ENCODE measurements at regions not wholly inside any gene's neighbourhood (a gene's known extent, or its start where the extent isn't known, plus 50 kb on each side); places are given as distances from the start of the nearest gene placed in this dataset.
"Not testable (repeated sequence)": the region's sequence is repeated elsewhere in the genome, so short reads cannot be mapped to it uniquely, and the experiment has no call there.

DNA sequence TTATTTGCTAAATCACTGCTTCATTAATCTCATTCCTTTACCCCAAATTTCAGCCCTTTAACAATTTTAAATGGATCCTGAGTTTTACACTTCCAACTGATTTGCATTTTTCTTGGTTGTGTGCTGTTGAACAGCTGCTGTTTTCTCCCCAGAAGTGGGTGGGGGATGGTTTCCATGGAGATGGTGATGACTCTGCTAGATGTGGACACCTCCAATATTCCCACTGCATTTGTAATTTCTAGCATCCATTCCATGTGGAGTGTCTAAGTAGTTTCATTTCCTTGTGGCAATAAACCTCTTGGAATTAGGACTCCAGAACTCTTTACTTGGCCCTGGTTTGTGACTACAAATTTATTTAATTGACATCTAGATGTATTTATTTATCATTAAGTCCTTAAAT, 330.4 kb downstream of the GBA3 start:
- DNase-seq (ENCODE audit: low spot score): no peak

DNA sequence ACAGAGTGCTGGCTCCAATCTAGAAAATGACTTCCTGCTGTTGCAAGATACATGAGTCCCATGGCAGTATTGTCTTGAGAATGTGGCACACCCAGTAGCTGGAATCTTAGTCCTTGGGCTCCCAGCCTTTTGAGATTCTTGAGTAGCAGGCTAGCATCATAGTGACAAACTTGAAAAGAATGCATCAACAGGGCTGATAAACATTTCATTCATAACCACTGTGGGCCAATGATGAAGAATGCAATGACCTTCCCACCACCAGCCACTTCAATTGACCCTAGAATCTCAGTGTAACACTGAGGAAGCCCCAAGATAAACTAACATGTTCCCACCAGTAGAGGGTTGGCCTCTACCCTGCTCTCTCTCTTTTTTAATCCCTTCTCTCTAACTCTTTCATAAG, 329.3 kb downstream of the GBA3 start:
- no peak for DNase-seq (ENCODE audit: low spot score)

DNA sequence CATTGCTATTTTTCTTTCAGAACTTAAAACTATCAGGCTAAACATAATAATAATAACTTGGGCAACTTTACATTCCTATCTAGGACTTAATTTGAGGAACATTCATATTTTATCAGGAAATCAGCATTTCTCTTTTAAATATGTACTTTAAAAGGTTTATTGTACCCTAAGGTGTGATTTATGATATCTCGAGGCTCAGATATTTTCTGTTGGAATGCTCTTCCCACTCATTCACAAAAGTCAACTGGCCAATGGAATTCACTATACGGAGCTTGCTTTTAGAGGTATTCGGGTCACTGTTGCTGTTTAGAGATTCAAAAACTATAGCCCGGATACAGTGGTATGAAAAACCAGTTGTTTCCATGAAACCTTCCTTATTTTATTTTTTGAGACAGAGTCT, 328.3 kb downstream of the GBA3 start:
- DNase-seq (ENCODE audit: low spot score): no peak

DNA sequence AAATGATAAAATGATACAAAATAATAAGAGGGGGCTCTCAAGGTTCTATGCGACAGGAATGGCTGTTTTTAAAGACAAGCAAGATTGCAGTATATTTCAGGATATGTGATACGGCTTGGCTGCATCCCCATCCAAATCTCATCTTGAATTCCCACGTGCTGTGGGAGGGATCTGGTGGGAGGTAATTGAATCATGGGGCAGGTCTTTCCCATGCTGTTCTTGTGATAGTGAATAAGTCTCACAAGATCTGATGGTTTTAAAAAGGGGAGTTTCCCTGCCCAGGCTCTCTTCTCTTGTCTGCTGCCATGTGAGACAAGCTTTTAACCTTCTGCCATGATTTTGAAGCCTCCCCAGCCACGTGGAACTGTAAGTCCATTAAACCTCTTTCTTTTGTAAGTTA, 327.7 kb downstream of the GBA3 start:
- not testable (repeated sequence) for DNase-seq (ENCODE audit: low spot score)

DNA sequence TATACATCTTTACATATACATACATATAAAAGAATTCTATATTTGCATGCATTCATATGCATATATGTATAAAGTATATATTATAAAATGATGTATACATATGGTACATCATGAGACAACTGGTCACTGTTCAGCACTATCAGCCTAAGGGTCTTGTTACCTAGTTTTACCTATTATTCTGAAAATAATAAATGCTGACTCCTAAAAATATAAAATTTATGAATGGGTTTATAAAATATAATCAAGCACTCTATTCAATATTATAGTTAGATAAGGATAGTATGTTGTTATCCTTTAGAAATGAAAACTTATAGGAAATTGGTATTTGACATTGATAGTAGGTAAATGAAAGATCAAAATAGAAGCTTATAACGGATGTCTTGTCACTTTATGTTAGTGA, 324.2 kb downstream of the GBA3 start:
- DNase-seq (ENCODE audit: low spot score): no peak

DNA sequence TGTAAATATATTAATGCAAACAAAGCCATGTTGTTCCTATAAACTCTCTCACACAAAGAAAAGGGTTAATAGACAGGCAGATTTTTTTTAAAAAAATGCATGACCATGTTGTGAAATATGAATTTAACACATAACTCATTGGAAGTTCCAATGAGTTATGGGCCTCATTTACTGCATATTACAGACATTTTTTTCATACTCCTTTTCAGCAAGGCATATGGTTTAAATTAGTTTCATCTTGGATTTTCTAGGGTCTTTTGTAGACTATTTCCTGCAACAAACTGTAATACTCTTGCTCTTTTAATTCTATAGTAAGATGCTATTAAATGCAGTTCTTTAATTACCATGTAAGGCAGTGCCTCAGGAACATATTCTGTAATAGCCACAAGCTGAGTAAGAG, 323.1 kb downstream of the GBA3 start:
- no peak for DNase-seq (ENCODE audit: low spot score)

DNA sequence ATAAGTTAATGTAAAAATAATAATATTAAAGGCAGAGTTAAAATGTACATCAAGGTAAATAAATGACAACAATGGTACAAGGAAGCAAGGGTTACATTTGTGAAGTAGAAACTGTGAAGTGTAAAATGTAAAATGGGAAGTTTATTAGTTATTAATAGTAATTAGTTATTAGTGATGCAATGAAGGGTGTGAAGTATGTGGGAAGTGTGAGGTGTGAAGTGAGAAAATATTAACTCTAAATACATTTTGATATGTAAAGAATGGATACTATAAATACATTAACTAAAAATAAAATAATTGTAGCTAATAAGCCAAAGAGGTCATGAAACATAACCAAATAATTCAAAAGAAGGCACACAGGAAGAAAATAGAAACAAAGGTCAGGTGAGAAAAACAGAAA, 316.4 kb downstream of the GBA3 start:
- DNase-seq (ENCODE audit: low spot score): no peak

DNA sequence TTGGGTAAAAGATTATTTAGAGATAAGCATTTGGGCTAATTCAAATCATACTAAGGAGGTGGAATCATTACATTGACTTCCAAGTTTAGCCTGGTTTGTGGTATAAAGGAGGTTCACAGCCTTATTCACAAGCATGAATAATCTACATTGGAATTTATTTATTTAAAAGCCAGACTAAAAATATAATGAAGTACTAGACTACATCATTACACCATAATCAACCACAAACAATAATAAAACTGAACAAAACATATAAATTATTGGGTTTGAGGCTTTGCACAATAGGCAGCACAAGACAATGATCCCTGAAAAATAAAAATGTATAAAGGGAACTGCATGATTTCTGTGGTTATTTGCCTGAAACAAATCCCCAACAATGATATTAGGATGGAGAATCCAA, 314.0 kb downstream of the GBA3 start:
- DNase-seq (ENCODE audit: low spot score): no peak

DNA sequence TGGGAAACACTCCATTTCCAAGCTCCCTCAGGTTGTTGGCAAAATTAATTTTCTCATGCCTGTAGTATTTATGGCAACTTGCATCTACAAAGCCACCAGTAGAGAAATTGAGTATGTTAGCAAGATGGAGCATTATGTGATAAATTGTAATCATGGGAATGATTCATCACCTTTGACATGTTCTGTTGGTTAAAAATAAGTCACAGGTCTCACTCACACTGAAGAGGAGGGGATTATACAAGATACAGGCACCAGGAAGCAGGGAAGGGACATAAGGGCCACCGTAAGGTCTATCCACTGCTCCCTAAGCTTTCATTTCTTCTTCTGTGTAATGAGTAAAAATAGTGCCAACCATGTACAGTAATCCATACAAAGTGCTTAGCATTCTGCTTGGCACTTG, 313.0 kb downstream of the GBA3 start:
- DNase-seq (ENCODE audit: low spot score): no peak

DNA sequence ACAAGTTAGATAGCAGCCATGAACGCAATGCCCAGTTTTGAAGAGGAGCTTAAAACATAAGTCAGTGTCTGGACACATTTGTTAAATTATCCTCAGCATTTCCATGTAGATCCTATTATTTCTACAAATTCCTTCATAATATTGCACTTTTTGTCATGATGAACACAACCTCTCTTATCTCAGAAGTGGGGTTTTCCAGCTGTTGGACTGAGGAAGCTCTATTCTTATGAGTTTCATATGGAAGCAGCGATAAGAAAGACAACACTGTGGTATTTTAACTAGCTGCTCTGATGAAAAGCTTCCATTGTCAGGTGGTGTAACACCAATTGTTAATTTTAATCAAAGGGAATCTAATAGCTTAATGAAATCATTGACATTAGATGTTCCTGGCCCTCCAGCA, 308.7 kb downstream of the GBA3 start:
- no peak for DNase-seq (ENCODE audit: low spot score)

DNA sequence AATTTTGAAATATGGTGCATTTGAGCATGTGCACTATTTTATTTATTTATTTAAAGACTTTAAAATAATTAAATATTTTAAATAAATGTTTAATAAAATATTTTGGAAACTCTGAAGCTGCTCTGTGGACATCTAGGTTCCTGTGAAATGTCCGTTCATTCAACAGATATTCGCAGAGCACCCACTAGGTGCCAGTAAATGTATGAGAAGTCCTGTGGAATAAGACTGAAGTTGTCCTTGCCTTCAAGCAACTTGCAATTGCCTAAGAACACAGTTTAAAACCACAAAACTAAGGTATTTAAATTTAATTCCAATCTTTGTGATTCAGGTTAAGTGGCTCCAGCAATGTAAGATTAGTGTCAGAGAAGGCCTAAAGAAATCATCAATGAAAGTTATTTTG, 306.7 kb downstream of the GBA3 start:
- no peak for DNase-seq (ENCODE audit: low spot score)

DNA sequence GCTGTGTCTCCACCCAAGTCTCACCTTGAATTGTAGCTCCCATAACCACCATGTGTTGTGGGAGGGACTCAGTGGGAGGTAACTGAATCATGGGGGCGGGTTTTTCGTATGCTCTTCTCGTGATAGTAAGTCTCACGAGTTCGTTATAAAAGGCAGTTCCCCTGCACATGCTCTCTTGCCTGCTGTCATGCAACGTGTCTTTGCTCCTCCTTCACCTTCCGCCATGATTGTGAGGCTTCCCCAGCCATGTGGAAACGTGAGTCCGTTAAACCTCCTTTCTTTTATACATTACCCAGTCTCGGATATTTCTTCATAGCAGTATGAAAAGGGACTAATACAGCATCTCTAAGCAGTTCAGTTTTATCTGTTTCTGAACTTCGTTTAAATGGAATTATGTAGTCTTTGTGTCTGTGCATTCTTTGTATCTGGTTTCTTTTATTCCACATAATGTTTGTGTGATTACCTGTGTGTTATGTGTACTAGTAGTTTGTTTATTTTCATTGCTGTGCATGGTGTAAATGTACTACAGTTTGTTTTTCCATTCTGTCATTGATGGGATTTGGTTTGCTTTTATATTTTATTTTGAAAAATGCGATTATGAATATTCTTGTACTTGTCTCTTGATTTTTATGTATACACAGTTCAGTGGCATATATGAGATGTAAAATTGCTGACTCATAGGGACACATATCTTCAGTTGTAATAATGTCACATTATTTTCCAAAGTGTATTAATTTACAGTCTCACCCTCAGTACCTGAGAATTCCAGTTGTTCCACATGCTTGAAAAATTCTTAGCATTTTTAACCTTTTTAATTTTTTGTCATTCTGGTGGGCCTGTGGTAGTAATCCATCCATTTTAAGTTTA, 304.9 kb downstream of the GBA3 start:
- DNase-seq (ENCODE audit: low spot score): no peak

DNA sequence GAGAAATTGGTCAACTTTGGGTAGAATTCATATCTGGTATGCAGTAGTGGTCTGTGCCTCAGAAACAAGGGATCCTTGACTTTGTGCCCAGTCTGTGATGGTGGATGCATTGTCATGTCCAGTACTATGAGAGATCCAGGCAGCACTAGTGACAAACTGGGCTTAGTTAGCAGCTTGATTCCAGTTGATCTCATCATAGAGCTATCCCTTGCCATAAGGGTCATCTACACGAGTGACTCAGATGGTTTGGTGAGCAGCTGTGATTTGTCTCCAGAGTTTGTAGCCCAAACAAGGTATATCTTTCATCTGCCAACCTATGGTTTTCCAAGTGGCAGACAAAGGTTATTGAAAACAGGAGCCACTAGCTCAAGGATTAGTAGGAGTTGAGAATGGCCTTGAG, 298.8 kb downstream of the GBA3 start:
- DNase-seq (ENCODE audit: low spot score): no peak

DNA sequence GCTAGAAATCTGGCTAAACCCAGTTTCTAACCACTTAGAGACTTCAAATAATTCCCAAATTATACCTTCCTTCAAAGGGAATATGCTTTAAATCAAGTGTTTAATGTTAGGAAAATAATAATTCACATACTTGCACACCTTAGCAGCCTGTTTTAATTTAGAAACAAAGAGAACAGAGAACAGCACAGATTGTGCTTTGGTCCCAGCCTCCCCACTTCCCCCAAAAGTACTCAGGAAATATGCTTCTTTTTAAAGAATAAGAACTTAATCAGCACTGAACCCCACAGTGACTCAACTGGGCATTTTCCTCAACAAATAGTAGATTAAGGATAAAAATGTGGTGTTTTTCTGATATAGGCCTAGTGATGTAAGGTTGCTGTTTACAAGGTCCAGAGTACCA, 295.8 kb downstream of the GBA3 start:
- no peak for DNase-seq (ENCODE audit: low spot score)

DNA sequence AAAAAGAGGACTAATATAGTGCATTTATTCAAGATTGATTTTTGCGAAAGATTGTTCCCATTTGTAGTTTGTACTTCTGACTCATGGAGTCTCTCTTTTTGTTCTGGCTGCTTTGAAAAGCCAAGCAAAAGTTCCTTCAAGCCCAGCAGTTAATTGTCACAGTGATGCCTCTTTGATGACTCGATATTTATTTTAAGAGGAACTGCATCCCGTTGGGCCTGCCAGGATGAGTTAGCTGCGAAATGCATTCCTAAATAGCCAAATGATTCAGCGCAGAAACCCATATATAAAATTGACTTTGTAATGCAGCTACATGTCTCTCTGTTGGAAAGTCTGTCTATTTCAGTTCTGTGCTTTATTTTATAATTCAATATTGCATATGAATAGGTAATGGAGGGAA, 295.1 kb downstream of the GBA3 start:
- DNase-seq (ENCODE audit: low spot score): no peak

DNA sequence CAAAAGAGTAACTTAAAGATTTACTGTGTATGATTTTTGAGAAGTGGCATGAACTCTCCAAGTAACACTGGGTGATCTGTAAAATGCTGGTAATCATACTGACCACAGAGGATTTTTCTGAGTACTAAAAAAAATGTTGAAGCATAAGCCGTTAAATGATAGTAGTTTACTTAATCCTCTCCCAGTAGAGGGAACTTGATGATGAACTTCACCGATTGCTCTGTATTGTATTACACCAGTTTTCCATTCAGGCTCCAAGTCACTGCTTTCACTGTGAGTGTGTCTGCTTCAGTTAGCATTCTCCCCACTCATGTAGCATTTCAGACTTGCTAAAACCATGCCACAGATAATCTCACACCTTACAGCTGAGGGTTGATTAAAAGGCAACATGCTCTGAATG, 294.1 kb downstream of the GBA3 start:
- DNase-seq (ENCODE audit: low spot score): no peak

DNA sequence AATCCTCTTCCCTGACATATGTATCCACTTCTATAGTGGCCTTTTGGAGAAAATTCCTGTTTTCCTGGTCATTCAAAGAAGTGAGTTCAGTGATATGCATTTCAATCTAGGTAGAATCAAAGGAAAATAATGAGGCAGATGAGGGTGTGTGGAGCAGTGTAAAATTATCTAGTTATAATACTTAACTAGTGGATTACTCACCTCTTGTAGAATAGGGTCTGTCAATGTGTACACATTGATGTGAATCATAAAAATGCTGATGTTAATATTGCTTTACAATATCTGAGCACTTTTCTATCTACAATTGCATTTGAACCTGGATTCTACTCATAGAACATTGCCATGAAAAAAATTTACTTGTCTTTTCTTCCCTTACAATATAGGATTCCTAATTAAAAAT, 293.5 kb downstream of the GBA3 start:
- DNase-seq (ENCODE audit: low spot score): no peak

DNA sequence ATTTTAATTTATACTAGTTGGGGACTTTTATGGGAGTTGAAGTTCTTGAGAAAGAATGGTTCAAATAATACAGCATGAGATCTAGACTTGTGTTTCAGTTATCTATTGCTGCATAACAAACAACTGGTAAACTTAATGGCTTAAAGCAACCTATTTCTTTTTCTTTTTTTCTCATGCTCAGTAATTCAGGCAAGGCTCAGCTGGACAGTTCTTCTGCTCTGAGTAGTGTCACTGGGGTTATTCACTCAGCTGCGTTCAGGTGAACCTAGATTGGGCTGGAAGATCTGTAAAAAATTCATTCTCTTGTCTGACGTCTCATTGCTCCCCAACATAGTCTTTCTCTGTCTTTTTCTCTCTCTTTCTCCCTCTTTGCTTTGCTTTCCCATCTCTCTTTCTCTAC, 291.7 kb downstream of the GBA3 start:
- DNase-seq (ENCODE audit: low spot score): no peak

DNA sequence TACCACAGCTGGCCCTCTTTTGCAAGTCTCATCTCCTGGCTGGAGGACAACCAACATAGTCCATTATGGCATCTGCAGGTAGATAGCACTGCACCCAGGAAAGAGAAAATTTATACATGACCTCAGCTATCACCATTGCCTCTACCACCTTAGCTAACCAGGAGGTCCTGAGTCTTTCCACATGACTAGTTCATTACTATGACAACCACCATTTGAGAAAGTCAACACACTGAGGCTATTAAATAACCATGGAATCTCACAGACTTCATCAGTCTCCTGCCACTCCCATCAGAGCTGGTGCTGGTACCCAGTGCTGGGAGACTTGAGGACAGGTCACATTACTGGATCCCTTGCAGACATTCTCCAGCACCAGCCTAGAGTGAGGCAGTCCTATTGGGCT, 285.9 kb downstream of the GBA3 start:
- no peak for DNase-seq (ENCODE audit: low spot score)

DNA sequence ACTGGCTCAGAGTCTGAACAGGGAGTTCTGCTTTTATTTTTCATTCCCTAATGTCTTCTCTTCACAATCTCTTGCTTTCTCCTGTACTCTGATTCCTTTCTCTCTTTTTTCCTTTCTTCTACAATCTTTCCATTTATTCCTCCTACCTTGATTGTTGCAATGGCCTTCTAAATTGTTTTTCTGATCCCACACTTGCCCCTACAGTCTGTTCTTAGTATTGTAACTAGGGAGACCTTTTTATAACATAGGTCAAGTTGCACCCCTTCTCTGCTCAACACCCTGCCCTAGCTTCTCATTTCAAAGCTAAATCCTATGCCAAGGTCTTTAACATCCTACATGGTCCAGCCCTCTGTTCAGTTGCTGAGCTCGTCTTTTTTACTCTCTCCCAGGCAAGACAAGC, 277.9 kb downstream of the GBA3 start:
- no peak for DNase-seq (ENCODE audit: low spot score)

DNA sequence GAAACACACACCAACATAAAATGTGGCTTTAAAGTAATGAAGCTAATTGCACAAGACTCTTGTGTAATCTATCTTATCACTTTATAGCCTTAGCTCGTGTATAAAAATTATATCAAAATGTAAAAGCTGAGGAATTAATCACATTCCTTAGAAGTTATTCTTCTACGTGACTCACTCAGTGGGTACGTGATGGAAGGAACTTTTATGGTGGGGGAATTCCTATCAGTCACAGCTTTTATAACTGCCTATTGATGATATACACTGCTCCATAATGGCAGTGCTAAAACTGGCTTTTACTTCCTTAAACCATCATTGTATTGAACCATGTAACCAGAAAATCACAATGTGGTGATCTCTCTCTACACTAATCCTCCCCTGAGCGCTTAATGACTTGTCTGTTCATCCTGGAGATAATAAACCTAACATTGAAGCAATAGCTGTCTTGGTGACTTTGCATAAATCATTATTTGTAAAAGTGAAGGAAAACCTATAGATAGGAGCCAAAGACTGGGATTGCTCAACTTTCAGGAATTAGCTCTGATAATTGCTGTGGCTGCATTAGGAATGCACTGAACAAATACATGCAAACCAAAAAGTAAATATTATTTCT, 276.7 kb downstream of the GBA3 start:
- DNase-seq (ENCODE audit: low spot score): no peak

DNA sequence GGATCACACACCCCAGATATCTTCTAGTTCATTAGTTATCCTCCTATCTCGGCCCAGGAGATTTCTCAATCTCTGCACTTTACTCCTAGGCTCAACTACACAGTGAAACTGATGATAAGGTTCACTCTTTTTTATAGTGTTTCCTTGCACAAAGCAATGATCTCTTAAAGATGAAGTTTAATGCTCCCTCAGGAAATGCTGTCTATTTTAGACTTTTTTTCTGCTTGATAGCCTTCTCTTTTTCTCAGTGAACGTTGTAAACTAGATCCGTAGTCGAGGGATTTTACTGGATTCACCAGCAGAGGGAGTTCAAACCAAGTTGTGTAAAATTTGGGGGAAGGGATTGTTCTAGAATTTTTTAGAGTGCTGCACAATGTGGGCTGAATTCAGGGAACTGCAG, 269.6 kb downstream of the GBA3 start:
- DNase-seq (ENCODE audit: low spot score): peak; percentile 18

DNA sequence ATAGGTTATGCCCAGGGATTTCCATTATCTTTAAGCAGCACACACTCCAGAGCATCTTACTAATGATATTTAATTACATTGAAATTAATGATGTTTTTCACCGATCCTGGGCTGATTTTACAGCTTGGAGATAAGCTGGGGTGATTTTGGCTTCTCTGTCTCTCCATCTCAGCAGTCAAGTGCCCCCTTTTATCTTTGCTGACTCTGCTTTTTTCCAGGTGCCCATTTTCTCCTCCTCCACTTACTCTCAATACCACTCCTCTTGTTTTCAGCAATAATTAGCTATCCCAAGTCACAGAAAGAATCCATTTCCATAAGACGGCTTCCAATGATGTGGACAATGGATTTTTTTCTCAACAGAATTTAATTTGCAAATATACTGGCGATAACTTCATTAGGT, 266.7 kb downstream of the GBA3 start:
- no peak for DNase-seq (ENCODE audit: low spot score)

DNA sequence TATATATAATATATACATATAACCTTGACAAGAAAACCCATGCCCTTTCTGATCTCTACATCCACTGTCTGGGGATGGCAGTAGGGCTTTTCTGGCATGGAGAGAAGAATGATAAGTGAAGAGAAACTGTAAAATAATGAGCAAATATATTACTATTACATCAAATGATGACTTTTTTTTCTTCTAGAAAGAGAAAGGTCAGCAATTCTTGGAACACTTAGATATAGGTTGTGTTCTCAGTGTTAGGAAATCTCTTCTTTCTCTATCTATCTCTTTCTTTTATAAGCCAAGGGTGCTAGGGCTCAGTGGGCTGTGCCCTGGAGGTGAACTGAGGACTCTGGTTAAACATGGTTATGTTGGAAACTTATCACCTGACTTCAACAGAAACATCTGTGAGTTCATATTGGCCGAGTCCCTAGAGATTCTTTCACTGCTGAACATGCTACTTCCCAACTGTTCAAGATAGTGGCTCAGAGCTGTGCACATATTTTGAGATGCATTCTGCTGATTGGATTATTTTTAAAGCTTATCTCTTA, 265.1 kb downstream of the GBA3 start:
- DNase-seq (ENCODE audit: low spot score): no peak

All from pons (tissue), 1 donor.